Colonic mucosa (tissue), 4 donors: ENCODE measurements at regions not wholly inside any gene's neighbourhood (a gene's known extent, or its start where the extent isn't known, plus 50 kb on each side); places are given as distances from the start of the nearest gene placed in this dataset.

Experiments used
- DNase-seq: peaks from one replicate; pipeline ENCODE4 v3.0.0-alpha.2; 2020
- H3K27ac ChIP-seq: fragments of 200-600 bp; one replicate; pipeline ENCODE4 v1.8.0; 2021
- H3K27me3 ChIP-seq: fragments of 200-600 bp; one replicate; pipeline ENCODE4 v1.8.0; 2021
- H3K36me3 ChIP-seq: fragments of 200-600 bp; one replicate; pipeline ENCODE4 v1.8.0; 2021
- H3K4me1 ChIP-seq: fragments of 200-600 bp; one replicate; pipeline ENCODE4 v1.8.0; 2021; ENCODE audit warnings: mild to moderate bottlenecking
- H3K4me3 ChIP-seq: fragments of 200-600 bp; one replicate; pipeline ENCODE4 v1.8.0; 2021
- H3K9ac ChIP-seq, 2 donors: one replicate each; pipeline ENCODE4 v1.7.0; 2013; ENCODE audit warnings: control low read depth in 2 of 2, low read depth in 2 of 2, low read length in 2 of 2
- H3K9me3 ChIP-seq: fragments of 200-600 bp; one replicate; pipeline ENCODE4 v1.8.0; 2021
- CTCF ChIP-seq: fragments of 200-600 bp; IDR thresholded peaks from one replicate; pipeline ENCODE4 v1.8.0; 2022; ENCODE audit warnings: antibody characterized with exemption, mild to moderate bottlenecking
- intact Hi-C: fragments of 100-400 bp; cut with DNase I; formaldehyde crosslinking; loops from one replicate; pipeline ENCODE4 v1.14.1; 2022
- donor health status: healthy.
- donor health status: DM: no; HTN: no; CAD: no.
- donor health status: DM: no; HTN: no; CAD: no.

GRCh38 chr9:10705383-10705782, 92.6 kb upstream of the PTPRD start:
- Histone ChIP-seq H3K4me1 (no peaks in the 10 kb centered on the region), H3K27ac (no peak overlapping the region), H3K9me3 (no peaks in the 10 kb centered on the region), H3K36me3 (no peaks in the 10 kb centered on the region), H3K4me3 (no peak overlapping the region), H3K27me3 (no peaks in the 10 kb centered on the region), H3K9ac (no peak overlapping the region)
- TF ChIP-seq CTCF: no peak
- no peak for DNase-seq
- intact Hi-C loops: no loop called here

- no peak overlapping the region for H3K4me3 ChIP-seq
- H3K4me1 ChIP-seq: no peaks in the 10 kb centered on the region
- intact Hi-C loops: no loop called here
- H3K27me3 ChIP-seq: no peaks in the 10 kb centered on the region
- H3K27ac ChIP-seq: no peak overlapping the region
- no peak overlapping the region for H3K9ac ChIP-seq
- no peak for DNase-seq
- TF ChIP-seq CTCF: no peak
- H3K9me3 ChIP-seq: no peaks in the 10 kb centered on the region
- no peaks in the 10 kb centered on the region for H3K36me3 ChIP-seq
Observed at GRCh38 chr9:10706788-10707187, 94.0 kb upstream of the PTPRD start.

GRCh38 chr9:10721301-10721700, 108.5 kb upstream of the PTPRD start:
- H3K27ac ChIP-seq: no peak overlapping the region
- no peaks in the 10 kb centered on the region for H3K36me3 ChIP-seq
- H3K4me1 ChIP-seq: no peaks in the 10 kb centered on the region
- no peak for TF ChIP-seq CTCF
- no peak for DNase-seq
- intact Hi-C loops: no loop called here
- H3K9ac ChIP-seq: no peak overlapping the region
- H3K9me3 ChIP-seq: no peaks in the 10 kb centered on the region
- H3K4me3 ChIP-seq: no peak overlapping the region
- no peaks in the 10 kb centered on the region for H3K27me3 ChIP-seq

- Histone ChIP-seq H3K9me3 (no peaks in the 10 kb centered on the region), H3K36me3 (no peaks in the 10 kb centered on the region), H3K4me3 (no peak overlapping the region), H3K4me1 (no peaks in the 10 kb centered on the region), H3K9ac (no peak overlapping the region), H3K27me3 (no peaks in the 10 kb centered on the region), H3K27ac (no peak overlapping the region)
- intact Hi-C loops: no loop called here
- no peak for TF ChIP-seq CTCF
- DNase-seq: no peak
Observed at GRCh38 chr9:10729213-10729612, 116.4 kb upstream of the PTPRD start.

GRCh38 chr9:10744669-10745068, 131.9 kb upstream of the PTPRD start:
- no peak overlapping the region for H3K4me3 ChIP-seq
- H3K36me3 ChIP-seq: no peaks in the 10 kb centered on the region
- no peaks in the 10 kb centered on the region for H3K4me1 ChIP-seq
- H3K27me3 ChIP-seq: no peaks in the 10 kb centered on the region
- intact Hi-C loops: no loop called here
- H3K27ac ChIP-seq: no peak overlapping the region
- no peak for DNase-seq
- no peaks in the 10 kb centered on the region for H3K9me3 ChIP-seq
- no peak for TF ChIP-seq CTCF
- no peak overlapping the region for H3K9ac ChIP-seq

GRCh38 chr9:10753474-10753873, 140.7 kb upstream of the PTPRD start:
- Histone ChIP-seq H3K4me3 (no peak overlapping the region), H3K36me3 (no peaks in the 10 kb centered on the region), H3K9ac (no peak overlapping the region), H3K9me3 (no peaks in the 10 kb centered on the region), H3K4me1 (no peaks in the 10 kb centered on the region), H3K27ac (no peak overlapping the region), H3K27me3 (no peaks in the 10 kb centered on the region)
- DNase-seq: no peak
- intact Hi-C loops: no loop called here
- TF ChIP-seq CTCF: no peak
